Limb (tissue), 2 donors: ENCODE measurements at regions not wholly inside any gene's neighbourhood (a gene's known extent, or its start where the extent isn't known, plus 50 kb on each side); places are given as distances from the start of the nearest gene placed in this dataset.

Source experiments
- DNase-seq, 2 donors: peaks; one replicate each; pipeline ENCODE4 v3.0.0-alpha.2; 2016; ENCODE audit errors: extremely low spot score in 2 of 2

DNA sequence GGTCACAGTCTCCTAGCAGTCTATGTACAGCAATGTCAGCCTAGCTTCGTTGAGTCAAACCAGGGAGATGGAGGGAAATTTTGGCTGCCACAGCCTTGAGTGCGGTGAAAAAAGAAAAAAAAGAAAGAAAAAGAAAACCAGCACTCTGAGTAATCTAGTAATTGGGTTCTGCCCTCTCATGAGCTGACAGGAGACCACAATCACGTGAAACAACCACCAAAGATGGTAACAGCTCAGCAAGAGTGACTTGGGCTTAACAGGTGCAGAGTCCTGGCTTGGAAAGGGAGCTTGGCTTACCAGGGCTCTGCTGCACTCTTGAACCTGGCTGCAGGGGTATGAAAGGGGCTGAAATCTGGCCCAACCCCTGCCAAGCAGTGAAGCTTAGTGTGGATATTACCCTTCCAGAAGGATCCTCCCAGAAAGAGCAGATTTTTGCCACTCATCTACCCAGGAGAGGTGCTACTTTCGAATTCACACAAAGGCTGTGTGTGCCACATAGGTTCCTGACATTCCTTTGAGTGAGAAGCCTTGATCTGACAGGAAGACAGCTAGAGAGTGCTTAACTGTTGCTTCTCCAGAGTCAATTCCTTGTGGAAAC, 350.3 kb downstream of the PTTG2 start:
- no peak for DNase-seq

DNA sequence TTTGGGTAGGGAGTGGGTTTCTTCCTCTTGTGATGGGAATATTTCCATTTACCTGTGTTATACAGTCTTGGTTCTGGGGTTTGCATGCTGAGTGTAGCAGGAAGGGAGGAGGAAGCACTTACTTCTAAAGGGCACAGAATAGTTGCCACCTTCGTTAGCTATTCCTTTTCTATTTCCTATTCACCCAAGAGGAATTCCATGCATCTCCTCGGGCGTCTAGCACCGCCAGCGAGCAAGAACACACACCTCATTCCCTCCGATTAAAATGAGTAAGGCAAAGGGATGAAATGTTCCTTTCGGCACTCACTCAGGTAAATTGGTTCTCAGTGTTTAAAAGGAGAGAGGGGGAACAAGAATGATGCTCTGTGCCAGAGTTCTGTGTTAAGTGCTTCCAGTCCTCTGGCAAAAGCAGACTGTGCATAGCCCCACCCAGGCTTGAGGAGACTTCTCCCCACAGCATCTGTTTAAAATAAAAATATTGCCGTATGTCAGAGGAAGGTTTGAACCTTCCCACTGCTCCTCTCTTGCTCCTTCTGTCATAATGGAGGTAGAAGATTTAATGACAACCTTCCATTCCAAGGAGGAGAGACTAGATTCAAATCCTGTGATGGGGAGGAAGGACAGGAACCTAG, 351.4 kb downstream of the PTTG2 start:
- no peak for DNase-seq

DNA sequence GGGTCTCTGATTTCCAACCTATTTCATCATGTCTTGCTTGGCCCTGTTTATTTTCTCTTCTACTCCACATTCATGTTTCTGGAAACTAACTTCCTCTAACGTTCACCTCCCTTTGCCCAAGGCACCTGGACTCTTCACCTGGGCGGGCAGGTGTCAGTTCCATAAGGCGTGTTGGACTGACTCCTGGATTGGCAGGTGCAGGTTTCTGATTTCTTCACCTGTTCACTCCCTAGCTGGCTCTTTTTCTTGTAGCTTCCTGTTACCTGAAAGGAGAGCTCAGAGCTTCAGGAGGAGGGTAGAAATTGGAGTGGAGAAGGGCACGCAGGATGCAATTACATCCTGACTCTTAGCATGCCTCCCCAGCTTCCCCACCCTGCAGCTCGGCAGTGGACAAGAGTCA, 350.8 kb upstream of the KLF3 start:
- no peak for DNase-seq

DNA sequence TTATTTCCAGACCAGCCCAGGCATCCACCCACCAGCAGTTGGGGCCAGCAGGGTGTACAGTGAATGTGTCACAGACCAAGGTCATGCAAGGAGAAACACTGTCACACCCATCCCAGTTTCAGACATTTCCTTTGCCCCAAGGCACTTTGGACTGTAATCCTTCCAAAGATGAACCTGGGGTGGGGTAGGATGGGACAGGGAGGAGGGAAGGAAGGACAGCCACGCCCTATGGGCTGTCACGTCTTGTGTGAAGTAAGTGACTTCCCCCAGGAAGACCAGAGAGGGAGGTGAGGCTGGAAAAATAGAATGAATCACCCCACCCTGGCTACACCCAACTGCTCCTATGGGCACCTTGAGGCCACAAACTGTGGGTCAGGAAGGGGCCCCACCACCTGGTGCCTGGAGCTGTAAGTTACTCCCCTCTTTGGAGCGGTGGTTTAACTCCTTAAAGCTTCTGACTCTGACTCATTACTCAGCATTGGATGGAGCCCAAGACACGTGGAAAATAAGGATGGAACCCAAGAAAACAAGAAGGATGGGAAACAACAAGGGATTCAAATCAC, 349.9 kb upstream of the KLF3 start:
- no peak for DNase-seq

DNA sequence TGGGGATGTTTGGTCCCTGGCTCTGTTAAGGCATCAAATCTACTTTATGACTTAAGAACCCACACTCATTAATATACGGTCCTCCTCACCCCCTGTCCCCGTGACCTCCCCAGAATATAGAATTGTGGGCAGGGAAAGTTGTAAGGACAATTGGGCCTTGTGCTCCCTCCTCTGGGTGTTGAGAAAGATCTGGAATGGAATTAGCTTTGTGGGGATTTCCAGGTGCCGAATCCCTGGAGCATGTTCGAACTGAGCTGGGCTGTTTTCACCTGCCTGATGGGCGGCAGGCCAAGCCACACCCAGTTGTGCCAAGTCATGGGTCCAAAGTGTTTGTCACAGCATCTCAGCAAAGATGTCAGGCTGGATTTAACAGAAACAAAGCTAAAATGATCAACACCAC, 349.3 kb upstream of the KLF3 start:
- no peak for DNase-seq

DNA sequence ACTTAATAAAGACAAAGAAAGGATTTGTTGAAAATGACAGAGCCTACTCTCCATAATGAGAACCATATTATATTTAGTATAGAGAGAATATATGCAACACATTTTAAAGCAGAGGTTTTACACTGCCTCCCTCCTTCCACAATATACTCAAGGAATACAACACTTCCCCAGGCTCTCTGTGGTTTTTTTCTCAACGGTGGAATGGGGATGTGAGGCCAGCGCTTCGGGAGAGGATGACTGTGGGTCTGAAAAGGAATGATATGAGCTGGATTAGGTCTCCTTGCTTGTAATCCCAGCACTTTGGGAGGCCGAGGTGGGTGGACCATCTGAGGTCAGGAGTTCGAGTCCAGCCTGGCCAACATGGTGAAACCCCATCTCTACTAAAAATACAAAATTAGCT, 348.7 kb upstream of the KLF3 start:
- DNase-seq: no peak

DNA sequence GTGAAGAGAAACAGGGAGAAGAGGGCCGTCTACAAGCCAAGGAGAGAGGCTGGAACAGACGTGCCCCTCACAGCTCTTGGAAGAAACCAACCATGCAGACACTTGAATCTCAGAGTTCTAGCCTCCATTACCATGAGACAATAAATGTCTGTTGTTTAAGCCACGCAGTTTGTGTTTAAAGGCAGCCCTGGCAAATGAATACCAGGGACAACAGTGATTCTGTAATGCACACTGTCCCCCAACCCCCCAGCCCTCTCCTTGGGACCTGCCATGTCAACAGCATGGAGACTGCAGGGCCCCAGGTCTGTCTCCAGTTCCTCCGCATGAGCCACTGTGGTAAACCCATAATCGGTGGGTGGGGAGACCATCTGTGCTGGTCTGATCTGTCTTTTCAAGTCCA, 348.0 kb upstream of the KLF3 start:
- no peak for DNase-seq

DNA sequence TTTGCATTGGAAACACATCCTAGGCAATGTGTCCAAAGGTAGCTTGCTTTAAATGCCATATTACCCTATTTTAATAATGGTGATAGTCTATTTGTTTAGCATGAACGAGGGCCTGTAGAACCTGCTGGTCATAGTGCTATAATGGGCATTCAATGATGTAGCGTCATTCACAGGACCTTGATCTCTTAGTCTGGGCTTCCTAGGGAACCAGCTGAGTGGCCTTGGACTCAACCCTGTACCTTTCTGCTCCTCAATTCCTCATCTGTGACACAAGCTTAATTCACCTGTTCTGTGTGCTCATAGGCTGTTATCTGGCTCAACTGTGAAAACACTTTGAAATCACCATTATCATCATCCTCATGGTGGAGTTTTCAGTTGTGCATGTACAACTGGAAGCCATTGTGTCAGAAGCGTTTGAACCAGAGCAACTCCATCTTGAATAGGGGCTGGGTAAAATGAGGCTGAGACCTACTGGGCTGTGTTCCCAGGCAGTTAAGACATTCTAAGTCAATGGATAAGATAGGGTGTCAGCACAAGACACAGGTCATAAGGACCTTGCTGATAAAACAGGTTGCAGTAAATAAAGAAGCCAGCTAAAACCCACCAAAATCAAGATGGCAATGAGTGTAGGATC, 346.8 kb upstream of the KLF3 start:
- no peak for DNase-seq

DNA sequence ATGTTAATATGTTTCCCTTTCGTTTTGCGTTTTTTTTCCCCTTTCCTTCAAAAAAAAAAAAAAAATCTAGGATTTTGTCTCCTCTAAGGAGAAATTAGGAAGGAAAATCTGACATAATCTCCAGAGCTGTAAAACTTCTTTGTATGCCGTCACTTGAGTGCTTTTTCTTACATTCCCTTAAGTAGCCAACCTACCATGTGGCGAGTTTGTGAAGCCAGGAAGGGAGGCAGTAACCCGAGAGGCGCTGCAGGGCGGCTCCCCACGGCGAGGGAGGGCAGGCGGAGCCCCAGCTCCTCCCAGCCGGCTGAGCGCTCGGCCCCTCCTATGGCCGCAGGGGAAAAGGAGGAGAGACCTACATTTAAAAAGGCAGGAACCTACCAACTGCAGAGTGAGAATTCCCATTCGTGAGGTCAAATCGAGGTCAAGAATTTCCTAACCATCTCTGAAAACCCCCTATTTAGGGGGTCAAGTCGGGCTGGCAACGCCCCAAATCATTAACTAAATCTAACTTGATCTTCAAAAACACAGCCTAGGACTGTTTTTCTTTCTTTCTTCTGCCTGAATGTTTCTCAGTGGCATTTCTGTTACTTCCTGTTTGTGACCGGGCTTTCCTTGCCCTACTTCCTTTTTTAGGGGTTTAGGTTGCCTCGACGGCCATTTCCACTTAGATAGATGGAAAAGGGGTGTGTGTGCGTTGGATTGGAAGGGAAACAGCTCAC, 345.1 kb upstream of the KLF3 start:
- peak; percentile 88 to 95 for DNase-seq

DNA sequence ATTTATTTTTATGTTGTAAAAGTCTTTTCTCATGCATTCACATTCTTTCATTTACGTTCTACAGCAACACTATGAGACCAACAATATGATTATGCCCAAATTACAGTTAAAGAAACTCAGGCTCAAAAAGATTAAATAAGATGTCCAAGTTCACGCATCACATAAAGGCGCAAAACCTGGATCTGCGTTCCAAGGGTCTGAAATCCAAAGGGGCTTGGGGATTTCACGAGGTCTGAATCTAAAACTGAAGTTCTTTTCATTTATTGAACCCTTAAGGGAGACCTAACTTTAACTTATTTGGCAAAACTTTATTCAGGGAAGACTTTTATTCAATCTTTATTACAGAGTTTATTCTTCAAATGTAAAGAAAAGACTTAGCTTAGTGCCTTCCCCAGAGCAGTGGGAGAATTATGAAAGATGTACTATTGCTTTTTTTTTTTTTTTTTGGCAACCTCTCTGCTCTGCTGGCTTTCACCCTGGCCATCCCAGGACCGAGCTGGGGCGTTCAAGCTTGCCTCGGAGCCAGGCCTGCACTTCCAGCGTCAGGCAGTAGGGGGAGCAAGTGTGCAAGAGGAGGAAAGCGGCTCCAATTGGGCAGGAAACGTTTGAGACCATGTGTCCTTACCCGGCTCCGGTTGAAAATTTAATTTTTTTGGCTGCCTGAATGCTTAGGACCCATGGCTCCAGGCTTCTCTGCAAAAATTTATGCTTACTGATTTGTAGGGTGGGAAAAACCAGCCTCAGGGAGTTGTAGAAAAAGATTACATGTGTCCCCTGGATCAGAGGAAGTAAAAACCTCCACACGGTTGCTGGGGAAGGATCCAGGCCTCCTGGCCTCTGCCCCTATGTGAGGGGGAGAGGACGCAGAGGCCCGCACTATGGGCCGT, 344.3 kb upstream of the KLF3 start:
- DNase-seq: peak; percentile 90 to 97

DNA sequence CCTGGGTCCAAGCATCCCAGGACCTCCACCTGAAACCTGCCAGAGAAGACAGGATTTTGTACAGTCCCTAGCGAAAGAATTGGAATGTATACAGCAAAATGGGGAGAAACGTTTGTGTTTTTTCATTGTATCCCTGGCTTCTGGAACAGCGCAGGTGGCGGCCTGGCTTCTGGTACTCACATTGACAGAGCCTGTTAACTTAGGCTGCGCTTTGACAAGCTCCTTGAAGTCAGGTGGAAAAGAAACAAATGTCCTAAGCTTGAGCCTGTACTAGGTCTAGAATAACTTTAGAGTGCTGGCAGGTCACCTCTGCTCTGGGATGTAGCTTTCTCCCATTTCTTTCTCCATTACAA, 343.7 kb upstream of the KLF3 start:
- no peak for DNase-seq

DNA sequence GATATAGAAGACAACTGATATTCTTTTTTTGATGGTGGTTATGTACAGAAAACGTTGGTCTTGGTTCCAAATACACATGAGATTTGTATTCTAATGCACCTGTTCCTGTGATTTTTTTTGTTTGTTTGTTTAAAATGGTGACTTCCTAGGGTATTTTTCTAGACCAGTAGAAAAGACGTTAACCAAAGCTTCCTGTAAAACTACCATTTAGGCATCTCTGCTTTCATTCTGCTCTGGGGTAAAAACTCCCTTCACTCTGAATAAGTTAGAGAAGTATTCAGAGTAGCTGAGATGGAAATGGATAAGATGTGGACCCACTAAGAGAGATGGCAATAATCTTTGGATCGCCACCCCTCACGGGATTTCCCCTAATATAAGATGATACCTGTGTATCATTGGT, 343.2 kb upstream of the KLF3 start:
- DNase-seq: no peak

DNA sequence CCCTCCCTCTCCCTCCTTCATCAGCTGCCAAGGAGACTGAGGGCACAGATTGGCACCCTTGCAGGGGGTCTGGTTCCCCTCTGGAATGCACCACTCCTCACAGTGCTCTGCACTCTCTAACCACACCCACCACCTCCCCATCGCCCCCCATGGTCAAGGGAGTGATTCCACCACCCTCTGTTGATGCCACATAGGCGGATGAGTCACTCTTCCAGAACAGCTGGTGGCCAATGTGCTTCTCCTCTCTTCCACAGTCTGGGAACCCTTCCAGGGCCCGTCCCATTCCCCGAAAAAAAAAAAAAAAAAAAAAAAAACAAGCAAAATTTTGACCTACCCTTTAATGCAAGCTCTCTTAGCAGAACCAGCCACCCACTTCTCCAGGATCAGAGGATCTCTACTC, 341.3 kb upstream of the KLF3 start:
- DNase-seq: no peak

DNA sequence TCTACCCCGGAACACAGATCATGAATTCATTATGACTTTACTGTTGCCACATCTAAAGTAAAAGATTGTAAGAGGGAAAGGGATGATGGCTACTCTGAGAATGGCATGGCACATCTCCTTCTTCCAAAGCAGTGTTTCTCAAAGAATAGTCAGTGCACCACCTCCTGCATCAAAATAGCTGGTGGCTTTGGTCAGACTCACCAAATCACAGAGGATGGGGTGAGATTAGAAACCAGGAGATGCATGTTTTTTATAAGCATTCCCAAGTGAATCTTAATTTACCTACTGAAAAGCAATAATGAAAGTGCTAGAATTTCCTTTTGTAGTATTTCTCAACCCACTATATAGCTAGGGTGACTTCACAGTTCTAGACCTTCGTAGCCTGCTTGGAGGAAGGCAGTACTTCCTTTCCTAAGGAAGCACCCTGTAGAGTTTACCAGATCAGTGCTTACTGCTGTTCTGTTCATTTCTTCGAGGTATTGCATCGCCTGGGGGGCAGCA, 340.8 kb upstream of the KLF3 start:
- DNase-seq: no peak

DNA sequence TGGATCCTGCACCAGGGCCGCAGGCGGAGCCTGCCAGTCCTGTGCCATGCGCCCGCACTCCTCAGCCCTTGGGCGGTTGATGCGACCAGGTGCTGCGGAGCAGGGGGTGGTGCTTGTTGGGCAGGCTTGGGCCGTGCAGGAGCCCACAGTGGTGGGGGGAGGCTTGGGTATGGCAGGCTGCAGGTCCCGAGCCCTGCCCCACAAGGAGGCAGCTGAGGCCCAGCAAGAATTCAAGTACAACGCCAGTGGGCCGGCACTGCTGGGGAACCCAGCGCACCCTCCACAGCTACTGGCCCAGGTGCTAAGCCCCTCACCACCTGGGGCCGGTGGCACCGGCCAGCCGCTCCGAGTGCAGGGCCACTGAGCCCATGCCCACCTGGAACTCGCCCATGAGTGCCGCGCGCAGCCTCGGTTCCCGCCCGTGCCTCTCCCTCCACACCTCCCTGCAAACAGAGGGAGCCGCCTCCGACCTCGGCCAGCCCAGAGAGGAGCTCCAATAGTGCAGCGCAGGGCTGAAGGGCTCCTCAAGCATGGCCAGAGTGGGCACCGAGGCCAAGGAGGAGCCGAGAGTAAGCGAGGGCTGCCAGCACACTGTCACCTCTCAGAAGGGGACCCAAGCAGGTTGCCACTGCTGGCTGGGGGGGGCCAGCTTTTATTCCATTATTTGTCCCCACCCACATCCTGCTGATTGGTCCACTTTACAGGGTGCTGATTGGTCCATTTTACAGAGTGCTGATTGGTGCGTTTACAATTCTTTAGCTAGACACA, 339.0 kb upstream of the KLF3 start:
- DNase-seq: no peak

DNA sequence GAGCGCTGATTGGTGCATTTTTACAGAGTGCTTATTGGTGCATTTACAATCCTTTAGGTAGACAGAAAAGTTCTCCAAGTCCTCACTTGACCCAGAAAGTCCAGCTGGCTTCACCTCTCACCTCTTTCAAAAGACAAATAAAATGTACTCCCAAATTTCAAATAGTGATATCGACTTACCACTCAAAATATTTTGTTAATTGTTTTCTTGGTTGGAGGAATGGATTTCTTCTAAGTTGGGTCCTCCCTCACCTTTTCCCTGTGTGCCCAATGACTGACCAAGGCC, 338.4 kb upstream of the KLF3 start:
- no peak for DNase-seq

DNA sequence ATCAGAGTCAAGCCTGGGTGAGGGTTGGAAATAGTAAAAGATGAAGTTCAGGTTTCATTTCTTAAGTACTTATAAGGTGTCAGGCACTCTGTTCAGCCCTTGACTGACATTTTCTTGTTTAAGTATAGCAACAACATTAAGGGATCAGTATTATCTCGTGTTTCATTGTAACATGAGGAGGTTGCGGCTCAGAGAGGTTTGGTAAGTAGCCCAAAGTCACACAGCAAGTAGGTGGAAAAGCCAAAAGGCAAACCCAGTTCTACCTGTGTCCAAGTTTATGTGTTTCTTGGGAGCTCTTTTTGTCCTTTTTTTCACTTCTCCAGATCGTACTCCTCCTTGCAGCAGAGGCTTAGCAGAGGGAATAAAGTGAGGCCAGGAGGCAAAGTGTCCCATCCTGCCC, 337.5 kb upstream of the KLF3 start:
- no peak for DNase-seq

DNA sequence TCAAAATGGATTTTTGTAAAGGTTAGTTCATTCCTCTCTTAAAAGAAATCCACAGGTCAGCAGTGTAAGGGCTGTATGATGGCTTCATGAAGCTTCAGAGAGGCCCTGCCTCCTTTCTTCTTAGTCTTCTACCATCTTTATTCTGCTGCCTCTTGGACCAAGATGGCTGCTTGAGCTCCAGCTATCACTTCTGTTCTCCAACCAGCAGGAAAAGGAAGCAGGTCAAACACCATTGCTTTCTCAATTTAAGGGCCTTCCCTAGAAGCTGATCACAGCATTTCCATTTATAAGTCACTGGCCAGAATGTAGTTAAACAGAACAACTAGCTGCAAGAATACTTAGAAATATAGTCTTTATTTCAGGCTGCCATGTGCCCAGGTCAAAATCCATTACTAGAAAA, 336.8 kb upstream of the KLF3 start:
- no peak for DNase-seq

DNA sequence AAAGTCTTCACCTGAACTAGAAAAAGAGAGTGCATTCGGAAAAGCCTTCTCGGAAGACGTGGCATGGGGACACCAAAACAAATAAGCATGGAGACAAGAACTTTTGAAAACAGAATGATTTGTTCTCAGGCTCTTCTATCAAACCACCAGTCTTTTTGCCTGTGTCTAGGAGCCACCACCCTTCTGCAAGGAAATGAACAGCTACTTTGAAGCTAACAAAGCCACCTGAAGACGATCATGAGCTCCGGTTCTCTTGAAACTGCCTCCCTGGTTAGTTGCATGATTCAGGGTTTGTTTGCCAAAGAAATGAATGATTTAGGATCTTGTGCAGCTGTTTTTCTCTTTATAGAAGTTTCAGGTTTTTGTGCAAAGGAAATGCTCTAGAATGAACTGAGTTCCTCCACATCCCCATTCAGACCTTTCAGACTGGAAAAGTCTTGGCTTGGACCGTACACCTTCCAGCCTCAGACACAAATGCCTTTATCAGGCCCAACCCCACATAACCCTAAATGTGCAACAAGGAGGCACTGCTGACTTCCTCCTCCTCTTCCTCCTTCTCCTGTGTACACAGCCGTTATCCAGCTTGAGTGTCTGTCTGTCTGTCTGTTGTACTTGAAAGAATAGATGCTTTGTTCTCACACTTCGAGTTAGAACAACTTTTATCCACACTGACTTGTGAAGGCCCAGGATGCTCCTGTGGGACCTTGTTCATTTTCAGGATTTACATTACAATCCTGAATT, 334.8 kb upstream of the KLF3 start:
- no peak for DNase-seq

DNA sequence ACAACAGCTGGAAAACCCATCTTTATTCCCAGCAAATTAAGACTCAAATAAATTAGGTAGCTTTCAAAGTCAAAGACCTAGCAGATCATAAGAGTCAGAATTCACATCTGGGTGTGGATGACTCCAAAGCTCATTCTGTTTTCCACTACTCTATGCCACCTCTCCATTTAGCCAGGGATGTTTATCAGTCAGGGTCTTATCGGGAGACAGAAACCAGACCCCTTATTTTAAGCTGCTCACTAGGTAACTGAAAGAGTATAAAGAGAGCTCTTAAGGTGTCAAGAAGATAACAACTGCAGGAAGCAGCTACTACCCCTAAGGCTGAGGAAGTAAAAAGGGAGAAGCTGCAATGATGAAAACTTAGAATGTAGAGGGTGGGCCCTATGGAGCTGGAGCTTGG, 333.7 kb upstream of the KLF3 start:
- DNase-seq: no peak
